Mucosa of gallbladder (tissue), 1 donor: ENCODE measurements at regions not wholly inside any gene's neighbourhood (a gene's known extent, or its start where the extent isn't known, plus 50 kb on each side); places are given as distances from the start of the nearest gene placed in this dataset.

Experiments used
- DNase-seq: peaks from one replicate; pipeline ENCODE4 v3.0.0-alpha.2; 2020; ENCODE audit warnings: low spot score
- donor health status: DM: no; HTN: no; CAD: no.

DNA sequence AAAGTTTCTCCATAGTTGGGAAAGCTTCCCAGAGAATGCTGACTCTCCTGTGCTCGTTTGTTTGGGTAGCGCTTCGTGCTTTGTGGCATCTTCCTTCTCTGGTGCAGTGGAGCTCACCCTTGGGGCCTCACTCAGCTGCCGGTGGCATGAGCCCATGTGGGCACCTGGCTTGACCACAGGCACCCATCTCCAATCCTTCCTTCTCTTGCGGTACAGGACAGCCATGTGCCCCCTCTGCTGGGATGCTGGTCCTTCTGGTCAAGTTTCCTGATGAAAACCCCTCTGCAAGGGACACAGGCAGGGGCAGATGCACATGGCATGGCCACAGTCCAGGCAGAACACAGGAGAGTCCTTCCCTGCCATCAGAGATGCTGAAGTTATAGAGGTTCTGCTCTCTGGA lies 555.9 kb upstream of the HS6ST1 start:
- DNase-seq: no peak

DNA sequence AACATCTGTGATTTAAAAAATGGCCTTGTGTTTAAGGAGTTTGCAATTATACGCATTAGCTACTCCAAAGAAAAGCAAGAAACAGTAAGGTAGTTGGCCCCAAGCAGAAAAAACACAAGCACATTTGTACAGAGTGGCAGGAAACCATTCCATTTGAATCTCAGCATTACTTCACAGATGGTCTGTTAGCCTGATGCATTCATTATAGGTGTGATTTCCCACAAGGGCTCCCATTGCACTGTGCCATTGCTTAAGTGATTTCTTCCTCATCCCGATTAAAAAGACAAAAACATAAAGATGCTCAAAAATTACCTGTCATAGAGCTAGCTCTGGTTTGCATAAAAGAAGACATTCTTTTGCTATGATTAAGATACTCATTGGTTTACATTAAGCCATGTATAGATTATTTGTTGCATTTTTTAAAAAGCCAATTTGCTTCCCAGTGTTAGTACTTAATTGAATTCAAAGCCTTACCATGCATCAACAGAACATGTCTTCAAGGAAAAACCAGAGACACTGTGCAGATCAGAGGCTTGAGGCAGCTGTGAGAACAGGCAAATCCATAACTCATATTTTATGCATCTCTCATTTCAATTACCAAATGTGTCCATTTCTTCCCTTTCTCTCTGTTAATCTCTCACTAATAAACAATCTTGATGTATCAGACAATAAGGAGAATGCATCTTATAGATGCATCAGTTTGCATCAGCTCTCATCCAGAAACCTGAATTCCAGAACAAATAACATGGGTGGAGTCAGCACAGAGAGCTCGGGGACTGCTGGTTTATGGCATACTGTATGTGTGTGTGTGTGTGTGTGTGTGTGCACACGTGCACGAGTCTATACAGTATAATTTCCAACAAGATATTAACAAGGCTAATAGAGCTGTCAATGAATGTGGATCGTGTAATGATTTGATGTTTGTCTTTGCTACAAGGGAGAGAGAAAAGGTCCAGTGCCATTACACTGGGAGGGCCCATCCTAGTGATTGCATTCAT lies 558.6 kb upstream of the HS6ST1 start:
- DNase-seq: no peak

DNA sequence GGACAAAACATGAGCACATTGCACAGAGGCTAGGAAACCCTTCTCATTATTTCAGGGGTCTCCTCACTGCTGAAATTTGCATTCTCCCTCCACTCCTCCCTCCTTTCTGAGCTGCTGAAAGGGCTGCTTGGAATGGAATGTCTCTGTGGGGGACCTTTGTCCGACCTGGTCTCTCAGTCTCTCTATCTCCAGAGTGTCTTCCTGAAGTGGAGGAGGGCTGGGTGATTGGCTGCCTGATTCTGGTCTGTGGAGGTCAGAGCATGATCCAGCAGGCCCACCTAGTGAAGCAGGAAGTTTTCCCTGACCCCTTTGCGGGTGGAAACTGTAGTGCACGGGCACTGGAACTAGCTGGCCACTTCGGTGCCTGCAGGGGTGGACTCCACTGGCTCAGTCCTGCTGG lies 560.5 kb upstream of the HS6ST1 start:
- no peak for DNase-seq

DNA sequence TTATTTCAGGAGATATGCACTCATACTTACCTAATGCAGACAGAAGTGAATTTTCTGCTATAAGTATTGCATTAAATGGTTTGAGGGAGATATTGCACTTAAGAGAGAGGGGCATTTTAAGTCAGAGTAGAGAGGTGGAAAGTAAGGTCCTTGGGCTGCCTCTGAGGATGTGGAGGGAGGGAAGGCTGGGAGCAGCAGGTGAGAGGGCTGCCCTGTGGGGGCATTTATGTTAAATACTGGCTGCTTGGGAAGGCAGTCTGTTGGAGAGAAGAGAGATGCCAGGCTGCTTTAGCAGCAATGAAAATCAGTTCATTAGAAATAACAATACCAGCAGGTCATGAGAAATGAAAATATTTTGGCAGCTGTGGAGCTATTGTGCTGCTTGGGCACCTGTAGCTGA lies 576.2 kb upstream of the HS6ST1 start:
- no peak for DNase-seq

DNA sequence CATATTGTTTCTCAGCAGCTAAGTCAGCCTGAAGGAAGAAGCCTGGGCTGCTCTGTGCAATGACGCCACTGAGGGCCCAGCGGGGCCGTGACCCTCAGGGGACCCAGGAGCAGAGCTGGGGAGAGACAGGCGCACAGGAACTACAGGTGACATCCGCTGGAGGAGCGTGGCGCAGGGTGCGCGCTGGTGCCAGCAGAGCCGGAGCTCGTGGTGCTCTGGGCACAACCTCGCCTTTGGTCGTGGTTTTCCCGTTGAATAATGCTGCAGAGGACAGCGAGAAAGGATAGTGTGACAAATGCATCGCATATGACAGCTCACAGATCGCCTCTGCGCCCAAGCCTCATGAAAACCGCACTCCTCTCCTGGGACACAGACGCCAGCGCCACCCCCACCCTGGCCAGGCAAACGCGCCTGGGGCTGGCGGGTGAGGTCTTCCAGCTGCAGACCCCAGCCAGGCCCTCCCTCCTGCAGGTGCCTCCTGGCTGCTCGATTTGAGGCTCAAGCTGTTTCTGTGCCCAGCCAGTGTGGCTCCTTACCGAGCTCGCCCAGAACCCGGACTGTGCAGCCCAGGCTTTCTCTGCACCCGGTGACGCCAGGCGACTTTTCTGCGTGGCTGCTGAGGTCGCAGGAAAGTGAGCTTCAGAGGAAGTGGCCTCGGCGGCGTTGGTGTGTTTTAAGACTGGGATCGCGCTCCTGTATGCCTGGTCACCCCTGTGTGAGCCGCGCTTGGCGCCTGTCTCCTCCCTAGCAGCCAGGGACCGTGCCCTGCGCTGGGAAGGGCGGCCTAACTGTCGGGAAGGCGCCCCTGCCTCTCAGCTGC lies 583.1 kb upstream of the HS6ST1 start:
- DNase-seq: no peak

DNA sequence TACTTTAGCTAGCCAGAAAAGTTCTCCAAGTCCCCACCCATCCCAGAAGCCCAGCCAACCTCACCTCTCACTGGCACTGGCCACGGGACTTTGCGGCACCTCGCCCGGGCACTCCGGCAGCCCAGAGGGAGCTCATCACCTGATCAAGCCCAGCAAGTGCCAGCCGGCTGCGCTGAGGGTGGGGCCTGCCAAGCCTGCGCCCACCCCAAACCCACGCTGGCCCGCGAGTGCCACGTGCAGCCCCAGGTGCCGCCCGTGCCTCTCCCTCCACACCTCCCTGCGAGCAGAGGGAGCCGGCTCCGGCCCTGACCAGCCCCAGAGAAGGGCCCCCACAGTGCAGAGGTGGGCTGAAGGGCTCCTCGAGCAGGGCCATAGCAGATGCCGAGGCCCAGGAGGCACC lies 585.0 kb upstream of the HS6ST1 start:
- DNase-seq: no peak

DNA sequence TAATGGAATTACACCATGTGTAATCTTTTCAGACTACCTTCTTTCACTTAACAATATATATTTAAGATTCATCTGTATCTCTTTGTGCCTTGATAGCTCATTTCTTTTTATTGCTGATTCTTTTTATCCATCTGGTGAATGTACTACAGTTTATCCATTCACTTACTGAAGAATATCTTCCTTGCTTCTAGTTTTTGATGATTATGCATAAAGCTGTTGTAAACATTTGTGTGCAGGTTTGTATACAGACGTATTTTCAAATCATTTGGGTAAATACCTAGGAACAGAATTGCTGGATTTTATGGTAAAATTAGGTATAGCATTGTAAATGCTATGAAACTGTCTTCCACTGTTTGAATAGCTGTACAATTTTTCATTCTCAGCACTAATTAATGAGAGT lies 592.6 kb upstream of the HS6ST1 start:
- DNase-seq: no peak

DNA sequence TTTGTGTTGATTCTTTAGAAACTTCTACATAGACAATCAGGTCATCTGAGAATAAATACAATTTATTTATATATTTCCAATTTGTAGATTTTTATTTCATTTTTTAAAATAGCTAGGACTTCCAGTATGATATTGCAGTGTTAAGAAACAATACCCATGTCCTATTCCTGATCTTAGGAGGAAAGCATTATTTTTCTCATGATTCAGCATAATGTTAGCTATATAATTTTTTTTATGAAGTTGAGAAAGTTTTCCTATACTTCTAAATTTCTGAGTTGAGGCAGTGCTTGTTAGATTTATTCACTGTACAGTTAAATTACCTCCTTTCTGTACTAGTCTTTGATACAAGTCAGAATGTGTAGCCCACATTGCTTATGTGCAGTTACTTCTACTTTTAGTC lies 595.7 kb upstream of the HS6ST1 start:
- DNase-seq: no peak

DNA sequence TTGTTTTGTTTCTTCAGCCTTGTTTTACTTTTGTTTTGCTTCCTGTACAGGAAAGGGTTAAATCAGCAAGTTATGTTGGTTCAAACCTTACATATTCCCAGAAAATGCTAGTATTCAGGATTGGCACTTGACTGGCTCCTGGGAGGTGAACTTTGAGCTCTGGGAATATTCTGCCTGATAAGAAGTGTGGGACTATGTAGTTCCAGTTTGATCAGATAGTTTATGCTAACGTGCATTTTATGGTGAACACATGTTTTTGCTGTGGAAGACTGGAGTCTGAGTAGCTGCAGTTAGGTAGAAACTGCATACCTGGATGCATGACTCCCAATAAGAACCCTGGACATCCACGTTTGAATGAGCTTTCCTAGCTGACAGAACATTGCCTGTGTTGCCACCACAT lies 603.1 kb upstream of the HS6ST1 start:
- DNase-seq: no peak

DNA sequence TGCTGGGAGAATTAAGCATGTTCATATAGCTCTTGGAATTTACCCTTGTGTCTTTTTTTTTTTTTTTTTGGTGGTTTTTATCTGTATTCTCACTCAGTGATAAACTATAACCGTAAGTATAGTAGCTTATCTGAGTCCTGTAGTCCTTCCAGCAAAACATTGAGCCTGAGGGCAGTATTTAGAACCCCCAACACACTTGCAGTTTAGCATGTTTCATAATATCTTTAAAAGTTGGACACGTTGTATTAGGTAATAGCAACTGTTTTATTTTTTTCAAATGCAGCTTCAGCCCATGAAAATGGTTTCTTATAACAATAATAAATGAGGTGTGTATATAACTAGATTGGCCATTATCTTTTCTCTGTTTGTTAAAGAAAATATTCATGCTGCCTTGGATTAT lies 603.5 kb upstream of the HS6ST1 start:
- DNase-seq: no peak

DNA sequence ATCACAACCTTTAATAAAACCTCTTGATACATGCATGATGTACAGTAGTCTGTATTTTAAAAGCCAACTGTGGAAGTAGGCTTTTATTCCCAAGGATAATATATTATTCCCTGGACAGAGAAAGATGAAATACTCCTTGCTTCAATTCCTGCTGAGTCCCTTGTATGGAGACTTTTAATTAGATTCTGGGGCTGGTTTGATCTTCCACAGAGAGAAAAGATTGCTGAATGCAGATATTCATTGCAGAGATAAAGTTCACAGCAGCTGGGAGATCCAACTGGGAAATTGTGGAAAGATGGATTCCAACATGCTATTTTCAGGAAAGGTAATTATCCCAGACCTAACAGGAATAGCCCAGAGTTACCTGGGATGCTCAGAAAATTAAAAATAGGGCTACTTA lies 607.0 kb upstream of the HS6ST1 start:
- no peak for DNase-seq

DNA sequence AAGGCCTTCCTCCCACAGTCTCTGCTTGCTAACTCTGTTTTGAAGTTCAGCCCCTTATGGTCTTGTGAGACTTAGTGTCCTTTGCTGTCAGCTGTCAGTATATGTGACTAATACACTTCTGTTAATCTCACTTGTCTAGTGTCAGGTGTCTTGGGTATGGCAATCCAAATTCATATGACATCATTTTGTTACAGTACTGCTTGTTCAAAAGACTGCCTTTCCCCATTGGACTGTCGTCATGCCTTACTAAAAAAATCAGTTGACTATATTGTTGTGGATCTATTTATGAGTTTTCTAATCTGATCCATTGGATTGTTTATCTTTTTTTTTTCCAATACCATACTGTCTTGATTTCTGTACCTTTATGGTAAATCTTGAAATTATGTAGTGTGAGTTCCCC lies 611.4 kb upstream of the HS6ST1 start:
- DNase-seq: no peak

DNA sequence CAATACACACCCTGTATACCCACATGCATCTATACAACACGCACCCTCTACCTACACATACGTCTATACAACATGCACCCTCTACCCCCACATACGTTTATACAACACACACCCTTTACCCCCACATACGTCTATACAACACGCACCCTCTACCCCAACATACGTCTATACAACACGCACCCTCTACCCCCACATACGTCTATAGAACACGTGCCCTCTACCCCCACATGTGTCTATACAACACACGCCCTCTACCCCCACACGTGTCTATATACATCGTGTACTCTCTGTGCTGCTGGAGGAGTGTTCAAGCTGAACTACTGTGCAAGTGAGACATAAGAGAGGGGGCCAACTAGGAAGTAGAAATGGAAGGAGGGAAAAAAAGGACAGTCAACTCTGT lies 621.7 kb upstream of the HS6ST1 start:
- no peak for DNase-seq

DNA sequence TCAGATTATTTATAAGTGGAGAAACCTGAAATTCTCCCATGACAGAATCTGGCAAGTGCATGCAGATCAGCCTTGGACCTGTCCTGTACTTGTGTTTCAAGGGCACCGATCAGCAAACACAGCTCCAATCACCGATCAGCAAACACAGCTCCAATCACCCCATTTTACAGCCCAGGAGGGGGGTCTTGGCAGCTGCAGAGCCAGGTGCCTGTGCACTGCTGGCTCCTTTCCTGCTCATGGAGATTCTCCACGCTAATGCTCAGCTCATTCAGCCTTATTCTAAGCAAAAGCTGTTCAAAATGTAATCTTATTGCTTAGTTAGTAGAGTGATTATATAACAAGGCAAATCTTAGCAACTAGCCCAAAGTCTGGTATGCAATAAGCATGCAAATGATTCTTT lies 623.1 kb upstream of the HS6ST1 start:
- DNase-seq: no peak

DNA sequence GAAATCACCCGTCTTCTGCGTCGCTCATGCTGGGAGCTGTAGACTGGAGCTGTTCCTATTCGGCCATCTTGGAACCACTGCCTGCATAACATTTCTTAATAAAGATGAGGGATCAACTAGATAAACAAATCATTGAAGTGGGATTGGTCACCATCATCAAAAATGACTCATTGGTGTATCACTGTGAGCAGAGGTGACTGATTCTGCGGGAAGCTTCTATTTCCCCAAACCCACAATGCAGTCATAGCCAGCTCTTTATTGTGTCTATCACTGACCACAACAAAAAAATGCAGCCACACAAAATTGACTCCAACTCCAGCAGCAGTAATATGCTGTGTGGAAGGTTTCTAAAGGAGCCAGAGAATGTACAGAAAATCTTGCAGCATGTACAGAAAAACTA lies 630.7 kb upstream of the HS6ST1 start:
- no peak for DNase-seq

DNA sequence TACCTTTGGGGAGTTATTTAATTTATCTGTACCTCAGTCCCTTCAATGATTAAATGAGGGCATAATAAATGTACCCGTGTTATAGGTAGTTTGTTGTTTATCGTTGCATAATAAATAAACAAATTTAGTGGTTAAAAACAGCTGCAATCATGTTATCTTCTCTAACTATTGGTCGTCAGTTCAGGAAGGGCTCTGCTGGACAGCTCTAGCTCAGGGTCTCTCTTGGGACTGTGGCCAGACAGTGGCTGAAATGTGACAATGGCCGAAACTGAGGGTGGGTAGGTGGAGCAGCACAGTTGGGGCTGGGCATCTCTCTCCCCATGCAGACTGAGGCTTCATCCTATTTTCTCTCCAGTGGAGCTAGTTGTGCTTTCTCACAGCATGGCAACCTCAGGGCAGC lies 632.1 kb upstream of the HS6ST1 start:
- no peak for DNase-seq

DNA sequence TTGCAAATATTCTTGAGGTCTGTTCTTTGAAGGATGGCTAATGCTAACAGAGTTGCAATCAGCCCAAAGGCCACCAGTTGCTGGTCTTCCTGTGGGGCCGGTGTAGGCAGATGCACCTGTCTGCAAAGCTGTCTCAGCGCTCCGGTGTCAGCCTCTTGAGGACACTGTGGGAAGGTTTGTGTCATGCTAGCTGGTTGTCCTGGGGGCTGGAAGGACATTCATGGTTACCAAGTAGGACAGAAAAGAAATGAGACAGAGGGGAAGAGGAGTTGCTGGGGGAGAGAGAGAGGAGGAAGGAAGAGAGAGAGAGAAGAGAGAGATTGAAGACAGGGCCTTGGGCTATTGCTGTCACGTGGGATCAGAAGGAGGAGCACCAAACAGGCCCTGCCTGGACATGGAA lies 639.6 kb upstream of the HS6ST1 start:
- DNase-seq: no peak

DNA sequence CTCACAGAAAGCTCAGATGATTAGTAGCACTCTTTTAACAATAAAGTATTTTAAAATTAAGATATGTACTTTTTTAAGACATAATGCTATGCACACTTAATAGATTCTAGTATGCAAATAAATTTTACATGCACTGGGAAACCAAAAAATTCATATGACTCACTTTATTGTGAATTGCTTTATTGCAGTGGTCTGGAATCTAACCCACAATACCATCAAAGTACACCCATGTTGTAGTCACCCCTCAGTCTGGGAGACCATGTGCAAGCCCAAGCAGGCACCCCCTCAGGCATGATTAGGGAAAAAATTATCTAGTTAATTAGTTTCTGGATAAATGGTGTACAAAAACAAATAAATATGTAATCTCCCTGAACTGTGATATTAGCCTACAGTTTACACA lies 649.0 kb upstream of the HS6ST1 start:
- no peak for DNase-seq

DNA sequence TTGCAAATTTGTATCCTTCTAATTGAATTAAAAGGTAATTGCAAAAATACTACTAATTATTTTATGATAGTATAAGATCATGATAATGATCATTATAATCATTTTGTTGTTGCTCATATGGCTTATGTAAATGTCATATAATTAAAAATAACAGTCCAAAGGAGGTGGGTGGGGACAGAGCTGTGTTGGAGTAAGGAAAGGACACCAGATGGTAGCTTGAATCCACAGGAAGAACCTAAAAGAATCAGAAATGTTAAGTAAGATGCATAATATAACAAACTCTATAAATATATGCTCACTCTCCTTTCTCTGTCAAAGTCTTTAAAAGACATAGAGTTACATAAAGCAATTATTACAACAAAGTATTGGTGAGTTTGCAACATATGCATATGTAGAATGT lies 650.7 kb upstream of the HS6ST1 start:
- no peak for DNase-seq

DNA sequence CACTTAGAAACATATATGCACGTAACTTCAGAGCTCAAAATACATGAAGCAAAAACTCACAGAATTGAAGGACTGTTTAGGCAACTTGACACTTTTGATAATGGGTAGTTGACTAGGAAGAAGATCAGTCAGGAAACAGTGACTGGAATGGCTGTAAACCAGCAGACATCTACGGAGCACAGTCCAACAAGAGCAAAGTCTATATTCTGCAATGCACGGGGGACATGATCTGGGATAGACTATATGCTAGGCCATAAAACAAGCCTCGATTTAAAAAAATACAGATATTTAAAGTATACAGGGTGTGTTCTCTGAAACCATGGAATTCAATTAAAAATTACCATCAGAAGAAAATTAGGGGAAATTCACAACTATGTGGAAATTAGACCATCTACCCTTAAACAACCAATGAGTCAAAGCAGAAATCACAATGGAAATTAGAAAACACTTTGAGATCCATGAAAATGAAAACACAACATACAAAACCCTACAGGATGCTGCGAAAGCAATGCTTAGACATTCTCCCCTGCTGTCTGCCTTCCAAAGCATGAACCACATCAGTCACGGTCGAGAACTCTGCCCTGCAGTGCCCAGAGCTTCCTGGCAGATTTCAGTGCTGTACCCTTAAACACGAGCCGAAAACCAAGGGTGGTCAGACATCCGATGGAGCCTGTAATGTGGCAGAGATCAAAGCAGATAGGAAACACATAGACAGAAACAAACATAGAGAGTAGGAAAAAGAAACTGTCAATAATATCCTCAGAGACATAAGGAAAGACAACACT lies 651.9 kb upstream of the HS6ST1 start:
- no peak for DNase-seq

DNA sequence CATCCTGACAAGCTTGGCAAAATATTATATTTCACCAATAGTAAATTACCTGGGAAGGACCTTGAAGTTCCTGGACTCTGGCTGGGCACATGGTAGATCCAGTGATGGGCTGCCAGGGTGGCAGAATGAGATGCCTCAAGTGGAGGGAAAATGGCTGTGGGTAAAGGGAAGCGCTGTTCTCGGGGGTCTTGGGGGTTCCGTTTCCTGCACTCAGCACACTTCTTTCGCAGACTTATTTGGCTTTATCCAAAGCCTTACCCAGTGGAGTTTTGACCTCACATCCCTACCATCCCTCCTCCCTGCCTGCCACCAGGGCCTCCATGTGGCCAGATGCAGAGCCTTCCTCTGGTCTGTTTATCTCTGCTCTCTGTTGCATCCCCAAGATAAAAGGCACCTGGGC lies 654.9 kb upstream of the HS6ST1 start:
- DNase-seq: no peak

DNA sequence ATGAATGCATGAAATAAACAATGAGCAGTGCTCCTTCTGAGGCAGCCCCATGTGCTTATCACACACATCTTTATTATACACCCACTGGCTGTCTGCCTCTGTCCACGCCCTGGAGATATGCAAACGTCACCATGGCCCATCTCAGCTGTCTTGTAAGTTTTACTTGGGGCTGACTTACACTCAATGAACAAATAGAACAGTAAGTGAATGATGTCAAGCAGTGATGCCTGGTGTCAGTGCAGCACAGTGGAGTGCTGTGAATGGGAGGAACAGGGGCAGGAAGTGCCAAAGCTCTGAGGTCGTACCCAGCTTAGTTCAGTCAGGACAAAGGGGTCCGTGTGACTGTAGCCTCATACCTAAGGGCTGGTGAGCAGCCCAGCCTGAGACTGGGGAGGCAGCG lies 659.5 kb upstream of the HS6ST1 start:
- DNase-seq: no peak
